K562 (cell line): ENCODE measurements at regions not wholly inside any gene's neighbourhood (a gene's known extent, or its start where the extent isn't known, plus 50 kb on each side); places are given as distances from the start of the nearest gene placed in this dataset.

Experiments
- ATAC-seq: fragments of 200-7000 bp; cut with Tn5 transposase; 3 replicates; pipeline ENCODE4 v1.9.1; 2020; ENCODE audit warnings: moderate library complexity
- BruUV-seq: library from RNA; stranded (reverse); fragments of 400-500 nt; replicated peaks from 2 replicates; lab custom pipeline; 2021; lab: Mats Ljungman, UMichigan
- CTCF ChIA-PET: fragments of 300-600 bp; formaldehyde crosslinking; extraction: SDS; loops from one replicate; lab custom pipeline; 2021; ENCODE audit warnings: low intra/inter-chr PET ratio; lab: Yijun Ruan, JAX
- POLR2A ChIA-PET: fragments of 300-600, 350-650 bp; sonication (Branson Sonifier 250); formaldehyde crosslinking; extraction: SDS; loops from one replicate; lab custom pipeline; 2021; ENCODE audit warnings: antibody characterized with exemption, inconsistent platforms; lab: Yijun Ruan, JAX
- DNase-seq, 4 experiments: peaks; one replicate each; pipeline versions ENCODE4 v3.0.0 to v3.0.0-alpha.2; 2011 to 2018; ENCODE audit warnings: low spot score in 3 of 4, mixed read lengths in 3 of 4; ENCODE audit errors: extremely low read depth in 1 of 4
- FAIRE-seq: peaks from 2 replicates; lab custom pipeline; 2011; peaks lifted over from hg19 to GRCh38; lab: Jason Lieb, UNC
- H2AFZ ChIP-seq: 2 replicates; pipeline ENCODE4 v1.6.0; 2011; ENCODE audit warnings: low read depth, low read length, control low read depth, inconsistent platforms
- H3K27ac ChIP-seq: fragments of 200-600 bp; 3 replicates; pipeline ENCODE4 v1.8.0; 2011; ENCODE audit warnings: low read depth, mild to moderate bottlenecking, control low read depth, inconsistent platforms, low read length, moderate library complexity, mixed read lengths; ENCODE audit errors: extremely low read depth
- H3K27me3 ChIP-seq, 2 experiments: fragments of 300-600 bp in 1 of 2; 2 replicates in 1 of 2; 3 replicates in 1 of 2; pipeline versions ENCODE4 v1.6.0 to v1.8.0; 2011; ENCODE audit warnings: inconsistent platforms in 2 of 2, low read length in 2 of 2, mild to moderate bottlenecking in 1 of 2, mixed read lengths in 1 of 2, moderate library complexity in 1 of 2; ENCODE audit not compliant: control insufficient read depth in 2 of 2, insufficient read depth in 2 of 2
- H3K36me3 ChIP-seq: fragments of 300-600 bp; 3 replicates; pipeline ENCODE4 v1.8.0; 2011; ENCODE audit warnings: mild to moderate bottlenecking, low read length, inconsistent platforms; ENCODE audit not compliant: control insufficient read depth, insufficient read depth
- H3K4me1 ChIP-seq, 2 experiments: fragments of 200-600 bp in 1 of 2; replicated peaks in 1 of 2; 2 replicates in 1 of 2; 3 replicates in 1 of 2; pipeline versions ENCODE4 v1.5.1 to v1.8.0; 2011; ENCODE audit warnings: inconsistent platforms in 2 of 2, low read length in 2 of 2, mild to moderate bottlenecking in 1 of 2, mixed read lengths in 1 of 2, moderate library complexity in 1 of 2; ENCODE audit not compliant: control insufficient read depth in 2 of 2, insufficient read depth in 2 of 2
- H3K4me2 ChIP-seq: 2 replicates; pipeline ENCODE4 v1.6.1; 2011; ENCODE audit warnings: low read length, control low read depth, inconsistent platforms, mixed read lengths; ENCODE audit not compliant: insufficient read depth
- H3K4me3 ChIP-seq: fragments of 200-600 bp; sonication (generic), shearing (Covaris generic); 2 replicates; pipeline ENCODE4 v1.5.1; 2016; ENCODE audit warnings: control low read depth, inconsistent platforms
- H3K79me2 ChIP-seq: fragments of 200-600 bp; 3 replicates; pipeline ENCODE4 v1.8.0; 2011; ENCODE audit warnings: low read length, inconsistent platforms; ENCODE audit not compliant: control insufficient read depth, insufficient read depth
- H3K9ac ChIP-seq, 2 experiments: 2 replicates each; pipeline versions ENCODE4 v1.6.0 to v1.6.1; 2011; ENCODE audit warnings: low read depth in 2 of 2, low read length in 2 of 2, control low read depth in 1 of 2, inconsistent platforms in 1 of 2, mild to moderate bottlenecking in 1 of 2, mixed read lengths in 1 of 2; ENCODE audit not compliant: insufficient read depth in 1 of 2
- H3K9me1 ChIP-seq: one replicate; pipeline ENCODE4 v1.6.0; 2011; ENCODE audit warnings: inconsistent platforms, mild to moderate bottlenecking, low read length, moderate library complexity; ENCODE audit not compliant: control insufficient read depth, insufficient read depth
- H3K9me3 ChIP-seq: replicated peaks from 2 replicates; pipeline ENCODE4 v1.5.1; 2011; ENCODE audit warnings: low read depth, low read length, inconsistent platforms; ENCODE audit not compliant: control insufficient read depth, insufficient read depth
- H4K20me1 ChIP-seq: replicated peaks from 2 replicates; pipeline ENCODE4 v1.6.1; 2011; ENCODE audit warnings: low read length, inconsistent platforms, mixed read lengths; ENCODE audit not compliant: control insufficient read depth, insufficient read depth
- HMBOX1 ChIP-seq: sonication (generic); IDR thresholded peaks from 2 replicates; pipeline ENCODE4 v1.6.1; 2016
- HNRNPUL1 ChIP-seq: fragments of 200-400 bp; formaldehyde crosslinking; IDR thresholded peaks from 2 replicates; pipeline ENCODE4 v1.6.1; 2017; ENCODE audit warnings: low read length
- NFIX ChIP-seq: fragments of 250-450 bp; sonication (Bioruptor Pico); IDR thresholded peaks from 2 replicates; pipeline ENCODE4 v1.4.0; 2020; ENCODE audit warnings: low read depth, mild to moderate bottlenecking, moderate library complexity
- STAT5A ChIP-seq: IDR thresholded peaks from 2 replicates; pipeline ENCODE4 v1.6.1; 2012; ENCODE audit warnings: low read length, inconsistent platforms, borderline replicate concordance
- TFE3 ChIP-seq: fragments of 450-650 bp; formaldehyde crosslinking; IDR thresholded peaks from 2 replicates; pipeline ENCODE4 v1.4.0; 2020; ENCODE audit warnings: mild to moderate bottlenecking, mixed read lengths
- WGBS: fragments of 100-300 bp; shearing (Covaris generic); methylation state at CpG from one replicate; pipeline ENCODE4 v1.1.6; 2016; ENCODE audit warnings: low coverage, mixed read lengths; ENCODE audit not compliant: insufficient coverage; ENCODE audit errors: missing lambda C conversion rate; 5-methylcytosine and 5-hydroxymethylcytosine counted together
- in situ Hi-C: fragments of 300-500 bp; cut with MboI; formaldehyde crosslinking; loops from 4 replicates; pipeline ENCODE4 v1.15.0; 2018; ENCODE audit warnings: inconsistent platforms, mixed read lengths
- intact Hi-C: fragments of 100-400 bp; cut with micrococcal nuclease; formaldehyde crosslinking; loops from 2 replicates; pipeline ENCODE4 v1.14.2; 2022

GRCh38 chr14:83887866-83888265 lies 1642.1 kb upstream of the FLRT2 start:
- Histone ChIP-seq H3K27me3 (no peaks in the 10 kb centered on the region), H3K27ac (no peak overlapping the region), H2AFZ (no peak overlapping the region), H3K9me1 (no peaks in the 10 kb centered on the region), H3K4me2 (no peak overlapping the region), H3K36me3 (no peaks in the 10 kb centered on the region), H3K9ac (no peak overlapping the region), H3K4me1 (no peaks in the 10 kb centered on the region), H4K20me1 (no peaks in the 10 kb centered on the region), H3K4me3 (no peak overlapping the region), H3K9me3 (no peaks in the 10 kb centered on the region), H3K79me2 (no peaks in the 10 kb centered on the region)
- FAIRE-seq (no peak), ATAC-seq (no peak), DNase-seq (no peak)
- no TSS peak for BruUV-seq
- 0% methylated on average over 1 of the region's 1 CpG for WGBS
- POLR2A ChIA-PET, result no interaction called here
- in situ Hi-C loops, result no loop called here
- TF ChIP-seq STAT5A, result no peak
- TF ChIP-seq HMBOX1, result no peak
- TF ChIP-seq NFIX (CRISPR knock-in tag), result no peak
- no peak for TF ChIP-seq TFE3 (CRISPR knock-in tag)
- no peak for TF ChIP-seq HNRNPUL1
- CTCF ChIA-PET, result no interaction called here
- intact Hi-C loops, result no loop called here
